ENCODE measurements at regions not wholly inside any gene's neighbourhood (a gene's known extent, or its start where the extent isn't known, plus 50 kb on each side); places are given as distances from the start of the nearest gene placed in this dataset.

DNA sequence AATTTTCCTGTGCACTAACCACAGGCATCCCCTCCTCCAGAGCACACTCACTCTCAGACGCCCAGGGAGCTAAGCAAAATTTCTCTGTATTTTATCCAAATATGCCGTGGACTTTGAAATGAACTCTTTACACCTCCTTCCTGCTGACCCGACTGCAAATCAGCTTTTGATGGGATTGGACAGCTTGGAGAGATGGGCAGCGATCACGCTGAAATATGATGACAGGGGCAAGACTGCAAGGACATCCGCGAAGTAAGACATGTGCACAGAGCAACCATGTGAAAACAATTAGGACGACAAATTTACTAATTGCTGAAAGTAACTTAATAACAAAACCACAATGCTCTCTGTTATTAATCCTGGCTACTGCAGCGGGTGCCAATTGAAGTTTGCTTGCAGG, 64.6 kb upstream of the CLDN14 start:
- intact Hi-C loops (cut with DNase I; ENCODE audit: low total_unique reads): no loop called here
- Histone ChIP-seq H3K4me3 (no peak overlapping the region), H3K36me3 (no peaks in the 10 kb centered on the region), H3K4me1 (no peaks in the 10 kb centered on the region), H3K27ac (no peak overlapping the region), H3K9me3 (no peaks in the 10 kb centered on the region), H3K27me3 (peaks cover 0 to 19% of the 10 kb centered on the region in 2 donors)
- TF ChIP-seq POLR2AphosphoS5 (IDR thresholded peaks at IDR 0.05) (no peak), POLR2A (IDR thresholded peaks at IDR 0.05) (no peak)
- TF ChIP-seq, protein P1, sequence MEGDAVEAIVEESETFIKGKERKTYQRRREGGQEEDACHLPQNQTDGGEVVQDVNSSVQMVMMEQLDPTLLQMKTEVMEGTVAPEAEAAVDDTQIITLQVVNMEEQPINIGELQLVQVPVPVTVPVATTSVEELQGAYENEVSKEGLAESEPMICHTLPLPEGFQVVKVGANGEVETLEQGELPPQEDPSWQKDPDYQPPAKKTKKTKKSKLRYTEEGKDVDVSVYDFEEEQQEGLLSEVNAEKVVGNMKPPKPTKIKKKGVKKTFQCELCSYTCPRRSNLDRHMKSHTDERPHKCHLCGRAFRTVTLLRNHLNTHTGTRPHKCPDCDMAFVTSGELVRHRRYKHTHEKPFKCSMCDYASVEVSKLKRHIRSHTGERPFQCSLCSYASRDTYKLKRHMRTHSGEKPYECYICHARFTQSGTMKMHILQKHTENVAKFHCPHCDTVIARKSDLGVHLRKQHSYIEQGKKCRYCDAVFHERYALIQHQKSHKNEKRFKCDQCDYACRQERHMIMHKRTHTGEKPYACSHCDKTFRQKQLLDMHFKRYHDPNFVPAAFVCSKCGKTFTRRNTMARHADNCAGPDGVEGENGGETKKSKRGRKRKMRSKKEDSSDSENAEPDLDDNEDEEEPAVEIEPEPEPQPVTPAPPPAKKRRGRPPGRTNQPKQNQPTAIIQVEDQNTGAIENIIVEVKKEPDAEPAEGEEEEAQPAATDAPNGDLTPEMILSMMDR (IDR thresholded peaks at IDR 0.05): no peak
- DNase-seq (ENCODE audit: low spot score in 2 of 2): no peak

- peaks cover 0 to 19% of the 10 kb centered on the region in 2 donors for H3K27me3 ChIP-seq
- no peaks in the 10 kb centered on the region for H3K9me3 ChIP-seq
- H3K27ac ChIP-seq: no peak overlapping the region
- no peaks in the 10 kb centered on the region for H3K36me3 ChIP-seq
- no peak for TF ChIP-seq POLR2AphosphoS5 (IDR thresholded peaks at IDR 0.05)
- TF ChIP-seq, protein P1 (IDR thresholded peaks at IDR 0.05): no peak
- TF ChIP-seq POLR2A (IDR thresholded peaks at IDR 0.05): no peak
- H3K4me1 ChIP-seq: no peaks in the 10 kb centered on the region
- no peak for DNase-seq (ENCODE audit: low spot score in 2 of 2)
- no peak overlapping the region for H3K4me3 ChIP-seq
- intact Hi-C loops (cut with DNase I; ENCODE audit: low total_unique reads): no loop called here
These were observed 66.0 kb upstream of the CLDN14 start for GRCh38 chr21:36545776-36546511.

DNA sequence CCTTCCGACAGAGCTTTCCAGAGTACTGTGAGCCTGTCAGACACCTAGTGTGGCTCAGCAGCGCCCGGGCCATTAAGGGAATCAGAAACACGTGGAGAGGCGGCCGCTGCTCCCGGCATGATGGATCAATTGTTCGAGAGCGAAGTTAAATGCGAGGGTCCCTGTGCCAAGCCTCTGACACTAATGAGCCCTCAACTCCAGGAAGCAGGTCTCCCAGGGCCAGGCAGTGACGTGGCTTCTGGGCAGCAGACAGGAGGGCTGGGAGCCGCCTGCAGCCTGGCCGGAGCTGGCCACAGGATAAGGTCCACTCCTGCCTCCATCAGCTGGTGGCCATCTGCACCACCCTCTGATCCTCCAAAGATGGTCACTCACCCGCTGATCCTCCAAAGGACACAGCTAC, 67.5 kb upstream of the CLDN14 start:
- peaks cover 0 to 10% of the 10 kb centered on the region in 2 donors for H3K27me3 ChIP-seq
- TF ChIP-seq, protein P1 (IDR thresholded peaks at IDR 0.05): no peak
- TF ChIP-seq POLR2A (IDR thresholded peaks at IDR 0.05): no peak
- no peak for TF ChIP-seq POLR2AphosphoS5 (IDR thresholded peaks at IDR 0.05)
- no peak overlapping the region for H3K27ac ChIP-seq
- H3K9me3 ChIP-seq: no peaks in the 10 kb centered on the region
- H3K4me3 ChIP-seq: no peak overlapping the region
- DNase-seq (ENCODE audit: low spot score in 2 of 2): no peak
- intact Hi-C loops (cut with DNase I; ENCODE audit: low total_unique reads): no loop called here
- H3K36me3 ChIP-seq: no peaks in the 10 kb centered on the region
- H3K4me1 ChIP-seq: no peaks in the 10 kb centered on the region

GRCh38 chr21:36548866-36549265, 68.9 kb upstream of the CLDN14 start:
- intact Hi-C loops (cut with DNase I; ENCODE audit: low total_unique reads): no loop called here
- H3K36me3 ChIP-seq: no peaks in the 10 kb centered on the region
- no peak for TF ChIP-seq POLR2AphosphoS5 (IDR thresholded peaks at IDR 0.05)
- no peak for TF ChIP-seq POLR2A (IDR thresholded peaks at IDR 0.05)
- TF ChIP-seq, protein P1 (IDR thresholded peaks at IDR 0.05): no peak
- H3K4me3 ChIP-seq: no peak overlapping the region
- H3K27me3 ChIP-seq: peaks cover 0 to 4% of the 10 kb centered on the region in 2 donors
- DNase-seq (ENCODE audit: low spot score in 2 of 2): no peak
- H3K4me1 ChIP-seq: no peaks in the 10 kb centered on the region
- no peak overlapping the region for H3K27ac ChIP-seq
- H3K9me3 ChIP-seq: no peaks in the 10 kb centered on the region

DNA sequence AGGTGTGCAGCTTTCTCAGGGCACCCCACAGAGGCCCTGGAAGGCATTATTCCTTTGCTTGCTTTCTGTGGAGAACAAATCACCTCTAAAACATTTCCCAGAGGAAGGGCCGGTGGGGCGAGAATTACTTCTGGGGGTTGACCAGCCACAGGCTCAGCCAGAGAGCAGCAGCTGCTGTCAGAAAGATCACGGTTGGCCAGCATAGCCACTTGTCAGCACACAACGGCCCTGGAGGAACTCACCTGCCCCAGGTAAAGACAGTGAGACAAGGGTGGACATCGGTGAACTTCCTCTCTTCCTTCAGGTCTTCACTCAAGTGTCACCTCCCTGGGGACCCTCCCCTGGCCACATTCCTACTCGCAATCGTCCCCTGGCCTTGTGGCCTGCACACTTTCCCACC, 69.5 kb upstream of the CLDN14 start:
- DNase-seq (ENCODE audit: low spot score in 2 of 2): no peak
- Histone ChIP-seq H3K36me3 (no peaks in the 10 kb centered on the region), H3K27ac (no peak overlapping the region), H3K4me3 (no peak overlapping the region), H3K27me3 (peaks cover 0 to 4% of the 10 kb centered on the region in 2 donors), H3K4me1 (no peaks in the 10 kb centered on the region), H3K9me3 (no peaks in the 10 kb centered on the region)
- TF ChIP-seq POLR2AphosphoS5 (IDR thresholded peaks at IDR 0.05) (no peak), POLR2A (IDR thresholded peaks at IDR 0.05) (no peak)
- TF ChIP-seq, protein P1 (IDR thresholded peaks at IDR 0.05): no peak
- intact Hi-C loops (cut with DNase I; ENCODE audit: low total_unique reads): no loop called here
